ENCODE measurements at regions not wholly inside any gene's neighbourhood (a gene's known extent, or its start where the extent isn't known, plus 50 kb on each side); places are given as distances from the start of the nearest gene placed in this dataset.
"Not testable (repeated sequence)": the region's sequence is repeated elsewhere in the genome, so short reads cannot be mapped to it uniquely, and the experiment has no call there.

GRCh38 chr2:14074691-14075090 lies 557.8 kb upstream of the LRATD1 start:
- no peak for DNase-seq
- H3K27me3 ChIP-seq = no peaks in the 10 kb centered on the region
- no peak overlapping the region for H3K27ac ChIP-seq
- no peaks in the 10 kb centered on the region for H3K36me3 ChIP-seq
- no peaks in the 10 kb centered on the region for H3K9me3 ChIP-seq
- no peaks in the 10 kb centered on the region for H3K4me1 ChIP-seq
- no peak overlapping the region for H3K4me3 ChIP-seq
- no peak for TF ChIP-seq CTCF (IDR thresholded peaks at IDR 0.05)
- no peak for TF ChIP-seq POLR2A (IDR thresholded peaks at IDR 0.05)

GRCh38 chr2:14079576-14079975 lies 552.9 kb upstream of the LRATD1 start:
- no peak for TF ChIP-seq POLR2A (IDR thresholded peaks at IDR 0.05)
- TF ChIP-seq CTCF (IDR thresholded peaks at IDR 0.05) = no peak
- no peak for DNase-seq
- no peaks in the 10 kb centered on the region for H3K4me1 ChIP-seq
- no peaks in the 10 kb centered on the region for H3K27me3 ChIP-seq
- no peaks in the 10 kb centered on the region for H3K36me3 ChIP-seq
- peaks cover 0 to 6% (median 0%) of the 10 kb centered on the region in 4 donors for H3K9me3 ChIP-seq
- no peak overlapping the region for H3K4me3 ChIP-seq
- H3K27ac ChIP-seq = no peak overlapping the region

GRCh38 chr2:14081521-14081920 lies 551.0 kb upstream of the LRATD1 start:
- TF ChIP-seq CTCF (IDR thresholded peaks at IDR 0.05) = no peak
- H3K4me3 ChIP-seq = no peak overlapping the region
- H3K9me3 ChIP-seq = peaks cover 0 to 6% (median 0%) of the 10 kb centered on the region in 4 donors
- no peaks in the 10 kb centered on the region for H3K4me1 ChIP-seq
- H3K27me3 ChIP-seq = no peaks in the 10 kb centered on the region
- no peak for DNase-seq
- H3K27ac ChIP-seq = no peak overlapping the region
- H3K36me3 ChIP-seq = no peaks in the 10 kb centered on the region

- Histone ChIP-seq H3K36me3 (no peaks in the 10 kb centered on the region), H3K27me3 (no peaks in the 10 kb centered on the region), H3K9me3 (peaks cover 0 to 6% (median 0%) of the 10 kb centered on the region in 4 donors), H3K4me3 (no peak overlapping the region), H3K27ac (no peak overlapping the region), H3K4me1 (no peaks in the 10 kb centered on the region)
- TF ChIP-seq CTCF (IDR thresholded peaks at IDR 0.05) (no peak), POLR2A (IDR thresholded peaks at IDR 0.05) (no peak)
- no peak for DNase-seq
Measured at GRCh38 chr2:14082640-14083039, 549.9 kb upstream of the LRATD1 start.

- Histone ChIP-seq H3K36me3 (no peaks in the 10 kb centered on the region), H3K27ac (no peak overlapping the region), H3K27me3 (no peaks in the 10 kb centered on the region), H3K4me3 (no peak overlapping the region), H3K9me3 (no peaks in the 10 kb centered on the region), H3K4me1 (no peaks in the 10 kb centered on the region)
- no peak for DNase-seq
- TF ChIP-seq POLR2A (IDR thresholded peaks at IDR 0.05) (no peak), CTCF (IDR thresholded peaks at IDR 0.05) (no peak)
Measured at GRCh38 chr2:14094592-14094991, 537.9 kb upstream of the LRATD1 start.

- DNase-seq = not testable (repeated sequence)
Measured at GRCh38 chr2:14099101-14099500, 533.4 kb upstream of the LRATD1 start.

More at GRCh38 chr2:14099101-14099500, 533.4 kb upstream of the LRATD1 start:
- not testable (repeated sequence) for H3K4me1 ChIP-seq, H3K36me3 ChIP-seq, H3K9me3 ChIP-seq, H3K27me3 ChIP-seq, H3K27ac ChIP-seq, H3K4me3 ChIP-seq

Data from Peyer's patch (tissue), 4 donors.